Keratinocyte (primary cell): ENCODE measurements at regions not wholly inside any gene's neighbourhood (a gene's known extent, or its start where the extent isn't known, plus 50 kb on each side); places are given as distances from the start of the nearest gene placed in this dataset.

Experiments
- DNase-seq: peaks from one replicate; pipeline ENCODE4 v3.0.0-alpha.2; 2011; ENCODE audit warnings: low read depth, missing footprints, low spot score
- FAIRE-seq: peaks from 2 replicates; lab custom pipeline; 2011; peaks lifted over from hg19 to GRCh38; lab: Jason Lieb, UNC
- H2AFZ ChIP-seq: 2 replicates; pipeline ENCODE4 v1.6.0; 2012; ENCODE audit warnings: low read length, control low read depth, inconsistent platforms; ENCODE audit not compliant: control insufficient read depth
- H3K27ac ChIP-seq: 2 replicates; pipeline ENCODE4 v1.5.1; 2011; ENCODE audit warnings: low read length; ENCODE audit not compliant: control insufficient read depth, insufficient read depth
- H3K27me3 ChIP-seq: 3 replicates; pipeline ENCODE4 v1.6.0; 2011; ENCODE audit warnings: low read length; ENCODE audit not compliant: control insufficient read depth, insufficient read depth; ENCODE audit errors: extremely low read depth
- H3K36me3 ChIP-seq, 2 experiments: 2 replicates in 1 of 2; 3 replicates in 1 of 2; pipeline ENCODE4 v1.5.1; 2011; ENCODE audit warnings: low read length in 2 of 2, mild to moderate bottlenecking in 1 of 2; ENCODE audit not compliant: control insufficient read depth in 2 of 2, insufficient read depth in 2 of 2; ENCODE audit errors: extremely low read depth in 1 of 2
- H3K4me1 ChIP-seq: 3 replicates; pipeline ENCODE4 v1.5.1; 2011; ENCODE audit warnings: low read length; ENCODE audit not compliant: control insufficient read depth, insufficient read depth; ENCODE audit errors: extremely low read depth
- H3K4me2 ChIP-seq: 3 replicates; pipeline ENCODE4 v1.6.0; 2011; ENCODE audit warnings: low read depth, low read length; ENCODE audit not compliant: control insufficient read depth, insufficient read depth; ENCODE audit errors: extremely low read depth
- H3K4me3 ChIP-seq, 3 experiments: fragments of 200-600 bp in 1 of 3; sonication (generic) in 1 of 3; 2 replicates in 2 of 3; 3 replicates in 1 of 3; pipeline ENCODE4 v1.5.1; 2011 to 2016; ENCODE audit warnings: low read length in 3 of 3, mild to moderate bottlenecking in 3 of 3, control low read depth in 2 of 3, inconsistent platforms in 1 of 3, low read depth in 1 of 3, mixed read lengths in 1 of 3, mixed run types in 1 of 3, moderate library complexity in 1 of 3; ENCODE audit not compliant: control insufficient read depth in 2 of 3, insufficient read depth in 2 of 3; ENCODE audit errors: extremely low read depth in 1 of 3
- H3K79me2 ChIP-seq: 2 replicates; pipeline ENCODE4 v1.6.0; 2012; ENCODE audit warnings: low read length; ENCODE audit not compliant: control insufficient read depth, insufficient read depth
- H3K9ac ChIP-seq: 3 replicates; pipeline ENCODE4 v1.6.0; 2011; ENCODE audit warnings: low read length; ENCODE audit not compliant: control insufficient read depth, insufficient read depth; ENCODE audit errors: extremely low read depth
- H3K9me1 ChIP-seq: 3 replicates; pipeline ENCODE4 v1.6.0; 2011; ENCODE audit warnings: low read length; ENCODE audit not compliant: control insufficient read depth, insufficient read depth; ENCODE audit errors: extremely low read depth
- H3K9me3 ChIP-seq: 2 replicates; pipeline ENCODE4 v1.5.1; 2012; ENCODE audit warnings: low read depth, low read length; ENCODE audit not compliant: control insufficient read depth
- H4K20me1 ChIP-seq: 3 replicates; pipeline ENCODE4 v1.6.0; 2011; ENCODE audit warnings: low read length; ENCODE audit not compliant: control insufficient read depth, insufficient read depth; ENCODE audit errors: extremely low read depth
- CTCF ChIP-seq, 3 experiments: IDR thresholded peaks in 1 of 3; conservative IDR thresholded peaks in 1 of 3; optimal IDR thresholded peaks in 1 of 3; 2 replicates in 2 of 3; 3 replicates in 1 of 3; pipeline versions ENCODE3 to v1.5.1; 2011; ENCODE audit warnings: low read length in 3 of 3, mild to moderate bottlenecking in 3 of 3, moderate library complexity in 2 of 3, control low read depth in 1 of 3, inconsistent platforms in 1 of 3; ENCODE audit not compliant: insufficient read depth in 2 of 3; ENCODE audit errors: extremely low read depth in 1 of 3
- EZH2 ChIP-seq: IDR thresholded peaks from one replicate; pipeline ENCODE4 v1.6.1; 2012; ENCODE audit warnings: inconsistent platforms, mild to moderate bottlenecking, low read length, moderate library complexity
- dilution Hi-C: fragments of 300-500 bp; cut with MboI; formaldehyde crosslinking; loops from one replicate; pipeline ENCODE4 v1.7.0; 2020; ENCODE audit warnings: low sequenced_read_pairs; ENCODE audit not compliant: extremely low pct_ligation_motif_present

- Histone ChIP-seq H3K27me3 (no peaks in the 10 kb centered on the region), H3K4me3 (no peak overlapping the region), H3K4me1 (no peaks in the 10 kb centered on the region), H2AFZ (no peak overlapping the region), H3K9me3 (peaks cover 4% of the 10 kb centered on the region), H3K4me2 (no peak overlapping the region), H3K9me1 (no peaks in the 10 kb centered on the region), H4K20me1 (no peaks in the 10 kb centered on the region), H3K27ac (no peak overlapping the region), H3K79me2 (no peaks in the 10 kb centered on the region), H3K36me3 (no peaks in the 10 kb centered on the region), H3K9ac (no peak overlapping the region)
- no peak for FAIRE-seq
- TF ChIP-seq EZH2 (no peak), CTCF (optimal IDR thresholded peaks at IDR 0.05 in 1 of 3, IDR thresholded peaks at IDR 0.05 in 1 of 3, conservative IDR thresholded peaks at IDR 0.05 in 1 of 3; ENCODE audit: extremely low read depth in 1 of 3, insufficient read depth in 2 of 3, low read length in 3 of 3) (no peak)
- dilution Hi-C loops, result no loop called here
- no peak for DNase-seq
These were observed 452.3 kb downstream of the CNTNAP4 start for GRCh38 chr16:76729525-76729924.

- H3K4me2 ChIP-seq, result no peak overlapping the region
- DNase-seq (no peak), FAIRE-seq (no peak)
- no peak overlapping the region for H3K9ac ChIP-seq
- H4K20me1 ChIP-seq, result no peaks in the 10 kb centered on the region
- H3K9me1 ChIP-seq, result no peaks in the 10 kb centered on the region
- H3K79me2 ChIP-seq, result no peaks in the 10 kb centered on the region
- no peaks in the 10 kb centered on the region for H3K27me3 ChIP-seq
- no peak overlapping the region for H2AFZ ChIP-seq
- no peaks in the 10 kb centered on the region for H3K9me3 ChIP-seq
- H3K27ac ChIP-seq, result no peak overlapping the region
- dilution Hi-C loops, result no loop called here
- H3K4me1 ChIP-seq, result no peaks in the 10 kb centered on the region
- no peaks in the 10 kb centered on the region for H3K36me3 ChIP-seq
- no peak overlapping the region for H3K4me3 ChIP-seq
- TF ChIP-seq EZH2, result no peak
- no peak for TF ChIP-seq CTCF (optimal IDR thresholded peaks at IDR 0.05 in 1 of 3, IDR thresholded peaks at IDR 0.05 in 1 of 3, conservative IDR thresholded peaks at IDR 0.05 in 1 of 3; ENCODE audit: extremely low read depth in 1 of 3, insufficient read depth in 2 of 3, low read length in 3 of 3)
These were observed 455.7 kb downstream of the CNTNAP4 start for GRCh38 chr16:76732894-76733293.
